WTC11 (cell line): ENCODE measurements at regions not wholly inside any gene's neighbourhood (a gene's known extent, or its start where the extent isn't known, plus 50 kb on each side); places are given as distances from the start of the nearest gene placed in this dataset.

Source experiments
- ATF2 ChIP-seq: sonication (generic); formaldehyde crosslinking; IDR thresholded peaks from 2 replicates; pipeline ENCODE4 v1.8.1; 2022; ENCODE audit warnings: low read depth, missing genetic modification reagents, borderline replicate concordance
- CTCF ChIP-seq: fragments of 200-600 bp; IDR thresholded peaks from 2 replicates; pipeline ENCODE4 v1.8.0; 2022; ENCODE audit warnings: antibody characterized with exemption
- JUN ChIP-seq: sonication (generic); formaldehyde crosslinking; IDR thresholded peaks from 2 replicates; pipeline ENCODE4 v1.8.0; 2023; ENCODE audit warnings: mild to moderate bottlenecking, missing genetic modification reagents
- NFATC4 ChIP-seq: fragments of 250-450 bp; sonication (Bioruptor Pico); IDR thresholded peaks from 2 replicates; pipeline ENCODE4 v1.9.0; 2021; ENCODE audit warnings: mild to moderate bottlenecking
- NFE2L1 ChIP-seq: sonication (generic); formaldehyde crosslinking; IDR thresholded peaks from 2 replicates; pipeline ENCODE4 v1.8.1; 2023; ENCODE audit warnings: missing genetic modification reagents
- RELA ChIP-seq: sonication (generic); formaldehyde crosslinking; IDR thresholded peaks from 2 replicates; pipeline ENCODE4 v1.8.1; 2022; ENCODE audit warnings: missing genetic modification reagents, mild to moderate bottlenecking, borderline replicate concordance
- SP1 ChIP-seq: sonication (generic); formaldehyde crosslinking; conservative IDR thresholded peaks from 2 replicates; pipeline ENCODE4 v1.8.1; 2022; ENCODE audit warnings: missing genetic modification reagents
- TCF7 ChIP-seq: sonication (generic); formaldehyde crosslinking; IDR thresholded peaks from 2 replicates; pipeline ENCODE4 v1.8.0; 2022; ENCODE audit warnings: mild to moderate bottlenecking, low read depth, missing genetic modification reagents, moderate library complexity
- TEAD1 ChIP-seq: sonication (generic); formaldehyde crosslinking; IDR thresholded peaks from 2 replicates; pipeline ENCODE4 v1.8.0; 2022; ENCODE audit warnings: mild to moderate bottlenecking, missing genetic modification reagents
- USF1 ChIP-seq: sonication (generic); formaldehyde crosslinking; IDR thresholded peaks from 2 replicates; pipeline ENCODE4 v1.8.0; 2022; ENCODE audit warnings: mild to moderate bottlenecking, missing genetic modification reagents
- ZNF121 ChIP-seq: sonication (generic); formaldehyde crosslinking; IDR thresholded peaks from 2 replicates; pipeline ENCODE4 v1.8.0; 2023; ENCODE audit warnings: missing genetic modification reagents
- TF ChIP-seq, protein P1 (sequence below): sonication (generic); formaldehyde crosslinking; IDR thresholded peaks from 2 replicates; pipeline ENCODE4 v1.8.0; 2022; ENCODE audit warnings: missing genetic modification reagents

- TF ChIP-seq CTCF (no peak), NFATC4 (CRISPR knock-in tag) (no peak), ZNF121 (no peak), RELA (CRISPR knock-in tag) (no peak), NFE2L1 (no peak), JUN (no peak), TCF7 (CRISPR knock-in tag) (no peak), TEAD1 (CRISPR knock-in tag) (no peak), ATF2 (CRISPR knock-in tag) (no peak), USF1 (CRISPR knock-in tag) (no peak), SP1 (no peak)
- TF ChIP-seq, protein P1, sequence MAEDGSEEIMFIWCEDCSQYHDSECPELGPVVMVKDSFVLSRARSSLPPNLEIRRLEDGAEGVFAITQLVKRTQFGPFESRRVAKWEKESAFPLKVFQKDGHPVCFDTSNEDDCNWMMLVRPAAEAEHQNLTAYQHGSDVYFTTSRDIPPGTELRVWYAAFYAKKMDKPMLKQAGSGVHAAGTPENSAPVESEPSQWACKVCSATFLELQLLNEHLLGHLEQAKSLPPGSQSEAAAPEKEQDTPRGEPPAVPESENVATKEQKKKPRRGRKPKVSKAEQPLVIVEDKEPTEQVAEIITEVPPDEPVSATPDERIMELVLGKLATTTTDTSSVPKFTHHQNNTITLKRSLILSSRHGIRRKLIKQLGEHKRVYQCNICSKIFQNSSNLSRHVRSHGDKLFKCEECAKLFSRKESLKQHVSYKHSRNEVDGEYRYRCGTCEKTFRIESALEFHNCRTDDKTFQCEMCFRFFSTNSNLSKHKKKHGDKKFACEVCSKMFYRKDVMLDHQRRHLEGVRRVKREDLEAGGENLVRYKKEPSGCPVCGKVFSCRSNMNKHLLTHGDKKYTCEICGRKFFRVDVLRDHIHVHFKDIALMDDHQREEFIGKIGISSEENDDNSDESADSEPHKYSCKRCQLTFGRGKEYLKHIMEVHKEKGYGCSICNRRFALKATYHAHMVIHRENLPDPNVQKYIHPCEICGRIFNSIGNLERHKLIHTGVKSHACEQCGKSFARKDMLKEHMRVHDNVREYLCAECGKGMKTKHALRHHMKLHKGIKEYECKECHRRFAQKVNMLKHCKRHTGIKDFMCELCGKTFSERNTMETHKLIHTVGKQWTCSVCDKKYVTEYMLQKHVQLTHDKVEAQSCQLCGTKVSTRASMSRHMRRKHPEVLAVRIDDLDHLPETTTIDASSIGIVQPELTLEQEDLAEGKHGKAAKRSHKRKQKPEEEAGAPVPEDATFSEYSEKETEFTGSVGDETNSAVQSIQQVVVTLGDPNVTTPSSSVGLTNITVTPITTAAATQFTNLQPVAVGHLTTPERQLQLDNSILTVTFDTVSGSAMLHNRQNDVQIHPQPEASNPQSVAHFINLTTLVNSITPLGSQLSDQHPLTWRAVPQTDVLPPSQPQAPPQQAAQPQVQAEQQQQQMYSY (CRISPR knock-in tag), result no peak
Observed at GRCh38 chr3:66762916-66763693, 235.0 kb upstream of the KBTBD8 start.
